Testis (tissue), 2 donors: ENCODE measurements at regions not wholly inside any gene's neighbourhood (a gene's known extent, or its start where the extent isn't known, plus 50 kb on each side); places are given as distances from the start of the nearest gene placed in this dataset.
"Not testable (repeated sequence)": the region's sequence is repeated elsewhere in the genome, so short reads cannot be mapped to it uniquely, and the experiment has no call there.

ENCODE experiments used
- DNase-seq: peaks from one replicate; pipeline ENCODE4 v3.0.0-alpha.2; 2019
- H3K27ac ChIP-seq, 2 donors: fragments of 200-600 bp; sonication (generic); one replicate each; pipeline ENCODE4 v1.5.1; 2019
- H3K27me3 ChIP-seq: fragments of 200-600 bp; sonication (generic); one replicate; pipeline ENCODE4 v1.5.1; 2019
- H3K36me3 ChIP-seq: fragments of 200-600 bp; sonication (generic); one replicate; pipeline ENCODE4 v1.5.1; 2017; ENCODE audit warnings: low read depth; ENCODE audit errors: missing control alignments
- H3K4me1 ChIP-seq: fragments of 200-600 bp; sonication (generic); one replicate; pipeline ENCODE4 v1.5.1; 2019
- H3K4me3 ChIP-seq, 2 donors: fragments of 200-600 bp; sonication (generic); one replicate each; pipeline ENCODE4 v1.5.1; 2017 to 2019
- H3K9me3 ChIP-seq: fragments of 200-600 bp; sonication (generic); one replicate; pipeline ENCODE4 v1.5.1; 2017
- CTCF ChIP-seq, 3 experiments: fragments of 450-650 bp in 2 of 3; fragments of 200-600 bp in 1 of 3; sonication (generic) in 1 of 3; IDR thresholded peaks; one replicate each; pipeline ENCODE4 v1.5.1; 2016 to 2019; ENCODE audit warnings: antibody characterized with exemption in 3 of 3, mild to moderate bottlenecking in 2 of 3, moderate library complexity in 1 of 3
- POLR2A ChIP-seq: fragments of 450-650 bp; IDR thresholded peaks from one replicate; pipeline ENCODE4 v1.6.1; 2017; ENCODE audit warnings: antibody characterized with exemption, mild to moderate bottlenecking, moderate library complexity
- WGBS, 2 donors: methylation state at CpG; one replicate each; pipeline ENCODE4 v1.1.5; 2018; 5-methylcytosine and 5-hydroxymethylcytosine counted together
- intact Hi-C: fragments of 100-400 bp; cut with DNase I; formaldehyde crosslinking; loops from one replicate; pipeline ENCODE4 v1.15.1; 2023; ENCODE audit warnings: low total_unique reads

DNA sequence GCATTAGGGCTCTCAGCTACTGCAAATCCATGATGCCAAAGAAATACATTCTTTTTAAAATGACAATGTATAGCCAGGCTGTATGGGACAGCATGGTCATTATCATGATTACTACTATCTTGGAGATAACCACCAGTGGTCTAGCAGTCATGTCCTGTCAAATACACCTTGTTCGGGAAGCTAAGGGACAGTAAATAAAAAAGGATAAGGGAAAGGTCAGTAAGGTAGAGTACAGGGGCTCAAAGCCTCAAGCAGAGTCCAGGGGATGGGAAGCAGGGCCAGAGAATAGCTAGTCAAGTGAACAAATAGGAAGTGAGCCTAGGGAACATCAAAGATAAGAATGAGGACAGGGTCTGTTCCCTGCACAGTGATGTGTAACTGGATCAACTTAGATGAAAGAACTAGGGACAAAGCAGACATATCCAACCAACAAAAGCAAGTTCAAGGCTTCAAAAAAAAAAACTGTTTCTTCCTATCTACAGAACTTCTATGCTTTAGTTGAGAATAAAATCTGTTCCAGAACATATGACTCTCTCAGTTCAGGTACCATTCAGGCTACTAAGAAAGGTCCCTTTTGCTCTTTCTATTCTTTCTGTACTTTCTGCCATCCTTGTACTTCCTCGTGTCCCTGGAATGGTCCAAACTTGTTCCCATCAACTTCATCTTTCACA, 62.9 kb upstream of the EHBP1 start:
- WGBS, 2 donors = 63 to 70% methylated on average over 2 of the region's 2 CpGs
- H3K27ac ChIP-seq = no peak overlapping the region
- intact Hi-C loops = no loop called here

GRCh38 chr2:62641936-62642335, 63.6 kb upstream of the EHBP1 start:
- no peak overlapping the region for H3K4me3 ChIP-seq
- H3K27ac ChIP-seq = no peak overlapping the region
- no peaks in the 10 kb centered on the region for H3K36me3 ChIP-seq
- WGBS, 2 donors = 47 to 53% methylated on average over 4 of the region's 4 CpGs
- H3K27me3 ChIP-seq = no peaks in the 10 kb centered on the region
- H3K9me3 ChIP-seq = no peaks in the 10 kb centered on the region
- H3K4me1 ChIP-seq = no peaks in the 10 kb centered on the region
- DNase-seq = no peak
- intact Hi-C loops = no loop called here
- TF ChIP-seq CTCF (IDR thresholded peaks at IDR 0.05) = no peak

More for the DNA sequence above, 62.9 kb upstream of the EHBP1 start:
- Histone ChIP-seq H3K27me3 (no peaks in the 10 kb centered on the region), H3K4me1 (no peaks in the 10 kb centered on the region), H3K36me3 (no peaks in the 10 kb centered on the region), H3K9me3 (no peaks in the 10 kb centered on the region), H3K4me3 (no peak overlapping the region)
- TF ChIP-seq CTCF (IDR thresholded peaks at IDR 0.05) = no peak
- no peak for TF ChIP-seq POLR2A
- no peak for DNase-seq

- Histone ChIP-seq H3K4me1 (no peaks in the 10 kb centered on the region), H3K36me3 (no peaks in the 10 kb centered on the region), H3K27ac (no peak overlapping the region), H3K4me3 (no peak overlapping the region), H3K27me3 (no peaks in the 10 kb centered on the region), H3K9me3 (no peaks in the 10 kb centered on the region)
- DNase-seq = no peak
- TF ChIP-seq CTCF (IDR thresholded peaks at IDR 0.05) = no peak
- no peak for TF ChIP-seq POLR2A
- intact Hi-C loops = no loop called here
- 55 to 60% methylated on average over 1 of the region's 1 CpG for WGBS, 2 donors
Measured at GRCh38 chr2:62641410-62641843, 64.1 kb upstream of the EHBP1 start.

GRCh38 chr2:62631160-62632085, 74.1 kb upstream of the EHBP1 start:
- Histone ChIP-seq H3K4me1 (no peaks in the 10 kb centered on the region), H3K27me3 (no peaks in the 10 kb centered on the region), H3K27ac (no peak overlapping the region), H3K9me3 (no peaks in the 10 kb centered on the region), H3K36me3 (no peaks in the 10 kb centered on the region), H3K4me3 (no peak overlapping the region)
- no peak for TF ChIP-seq POLR2A
- no peak for TF ChIP-seq CTCF (IDR thresholded peaks at IDR 0.05)
- 95 to 96% methylated on average over 5 of the region's 5 CpGs for WGBS, 2 donors
- DNase-seq = no peak
- intact Hi-C loops = no loop called here

GRCh38 chr2:62630206-62630605, 75.3 kb upstream of the EHBP1 start:
- DNase-seq, H3K27me3 ChIP-seq, H3K4me1 ChIP-seq, H3K4me3 ChIP-seq, H3K27ac ChIP-seq, intact Hi-C loops, H3K9me3 ChIP-seq, H3K36me3 ChIP-seq: not testable (repeated sequence)
- WGBS, 2 donors = 68 to 77% methylated on average over 9 to 23 of the region's 28 CpGs

DNA sequence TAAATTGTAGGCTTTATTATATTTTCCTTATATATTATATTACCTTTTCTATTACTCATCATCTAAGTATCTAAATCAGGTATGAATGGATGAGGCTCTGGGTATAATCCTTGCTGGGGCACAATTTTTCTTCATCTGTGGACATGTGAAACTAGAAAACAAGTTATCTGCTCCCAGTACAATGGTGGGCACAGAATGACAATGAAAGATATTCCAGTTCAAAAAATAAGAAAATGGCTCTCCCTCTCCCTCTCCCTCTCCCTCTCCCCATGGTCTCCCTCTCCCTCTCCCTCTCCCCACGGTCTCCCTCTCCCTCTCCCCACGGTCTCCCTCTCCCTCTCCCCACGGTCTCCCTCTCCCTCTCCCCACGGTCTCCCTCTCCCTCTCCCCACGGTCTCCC, 76.2 kb upstream of the EHBP1 start:
- H3K9me3 ChIP-seq, DNase-seq, H3K27ac ChIP-seq, intact Hi-C loops, H3K4me1 ChIP-seq, H3K36me3 ChIP-seq, H3K27me3 ChIP-seq, H3K4me3 ChIP-seq: not testable (repeated sequence)
- WGBS, 2 donors = 40 to 48% methylated on average over 2 to 5 of the region's 5 CpGs
